Kidney (tissue), 13 donors: ENCODE measurements at regions not wholly inside any gene's neighbourhood (a gene's known extent, or its start where the extent isn't known, plus 50 kb on each side); places are given as distances from the start of the nearest gene placed in this dataset.

ENCODE experiments used
- DNase-seq, 5 donors: peaks; one replicate each; pipeline ENCODE4 v3.0.0-alpha.2; 2013 to 2020
- FAIRE-seq: peaks from 2 replicates; lab custom pipeline; 2012; peaks lifted over from hg19 to GRCh38; lab: Jason Lieb, UNC
- H3K27ac ChIP-seq, 2 donors: one replicate each; pipeline ENCODE4 v1.7.0; 2013; ENCODE audit warnings: low read depth in 2 of 2, low read length in 2 of 2, inconsistent platforms in 1 of 2
- H3K27me3 ChIP-seq: one replicate; pipeline ENCODE4 v1.7.1; 2013; ENCODE audit warnings: low read length, inconsistent platforms; ENCODE audit not compliant: control insufficient read depth, insufficient read depth
- H3K36me3 ChIP-seq, 3 donors: one replicate each; pipeline versions ENCODE4 v1.7.0 to v1.7.1; 2013; ENCODE audit warnings: low read length in 3 of 3, control low read depth in 1 of 3, inconsistent platforms in 1 of 3; ENCODE audit not compliant: insufficient read depth in 3 of 3, control insufficient read depth in 2 of 3
- H3K4me1 ChIP-seq, 3 donors: one replicate each; pipeline versions ENCODE4 v1.7.0 to v1.7.1; 2013; ENCODE audit warnings: low read length in 3 of 3, inconsistent platforms in 1 of 3, low read depth in 1 of 3; ENCODE audit not compliant: control insufficient read depth in 2 of 3, insufficient read depth in 2 of 3
- H3K4me3 ChIP-seq, 3 donors: one replicate each; pipeline versions ENCODE4 v1.7.0 to v1.8.1; 2013; ENCODE audit warnings: low read length in 3 of 3, control low read depth in 1 of 3, inconsistent platforms in 1 of 3
- H3K9ac ChIP-seq, 3 donors: one replicate each; pipeline versions ENCODE4 v1.7.0 to v1.7.1; 2013; ENCODE audit warnings: low read length in 3 of 3, control low read depth in 1 of 3, inconsistent platforms in 1 of 3
- H3K9me3 ChIP-seq, 3 donors: one replicate each; pipeline versions ENCODE4 v1.7.0 to v1.7.1; 2013; ENCODE audit warnings: low read length in 3 of 3, control low read depth in 1 of 3, inconsistent platforms in 1 of 3; ENCODE audit not compliant: control insufficient read depth in 2 of 3, insufficient read depth in 1 of 3
- intact Hi-C: fragments of 100-400 bp; cut with DNase I; formaldehyde crosslinking; loops from one replicate; pipeline ENCODE4 v1.11.1; 2022
- TF ChIP-seq, protein P1 (sequence below): IDR thresholded peaks from 3 replicates; pipeline ENCODE4 v1.5.1; 2012; ENCODE audit warnings: mild to moderate bottlenecking, moderate library complexity, borderline replicate concordance; ENCODE audit not compliant: insufficient read depth; ENCODE audit errors: extremely low read depth
- donor health status: control.
- donor health status: control.
- donor health status: control.
- donor health status: control.
- donor health status: control.
- donor health status: DM: yes; HTN: yes; CAD: no.
- donor health status: Normal renal cell carcinoma (clear cell type).

DNA sequence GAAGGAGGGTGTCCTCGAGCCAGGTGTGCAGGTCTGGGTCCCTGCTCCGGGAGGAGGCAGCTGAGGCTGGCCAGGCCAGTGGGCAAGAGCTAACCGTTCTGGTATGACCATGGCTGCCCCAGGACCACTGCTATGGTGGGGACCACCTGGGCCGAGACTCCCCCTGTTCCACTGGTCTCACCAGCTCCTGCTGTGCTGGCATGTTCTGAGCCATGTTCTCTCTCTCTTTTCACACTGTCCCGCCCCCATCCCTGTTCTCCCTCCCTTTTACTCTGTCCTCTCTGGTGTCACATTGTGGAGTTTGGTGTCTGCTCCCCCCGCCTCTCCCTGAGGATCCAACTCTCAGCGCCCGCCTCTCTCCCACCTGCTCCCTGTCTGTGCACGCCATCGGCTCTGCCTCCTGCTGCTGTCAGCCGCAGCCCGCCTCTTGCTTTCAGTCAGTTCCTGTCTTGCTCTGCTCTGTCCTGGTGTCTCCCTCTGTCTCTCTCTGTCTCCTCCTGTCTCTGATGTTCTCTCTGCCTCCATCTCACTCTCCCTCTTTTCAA, 66.4 kb downstream of the LRRC32 start:
- FAIRE-seq (no peak), DNase-seq (peak in 4 of 5 donors; percentile 38 to 57 (median 49))
- peaks cover 0 to 25% (median 10%) of the 10 kb centered on the region in 3 donors for H3K4me1 ChIP-seq
- peak overlapping the region; percentile 51 to 60 for H3K27ac ChIP-seq
- no peaks in the 10 kb centered on the region for H3K27me3 ChIP-seq
- no peaks in the 10 kb centered on the region for H3K9me3 ChIP-seq
- no peak overlapping the region for H3K4me3 ChIP-seq
- TF ChIP-seq, protein P1, sequence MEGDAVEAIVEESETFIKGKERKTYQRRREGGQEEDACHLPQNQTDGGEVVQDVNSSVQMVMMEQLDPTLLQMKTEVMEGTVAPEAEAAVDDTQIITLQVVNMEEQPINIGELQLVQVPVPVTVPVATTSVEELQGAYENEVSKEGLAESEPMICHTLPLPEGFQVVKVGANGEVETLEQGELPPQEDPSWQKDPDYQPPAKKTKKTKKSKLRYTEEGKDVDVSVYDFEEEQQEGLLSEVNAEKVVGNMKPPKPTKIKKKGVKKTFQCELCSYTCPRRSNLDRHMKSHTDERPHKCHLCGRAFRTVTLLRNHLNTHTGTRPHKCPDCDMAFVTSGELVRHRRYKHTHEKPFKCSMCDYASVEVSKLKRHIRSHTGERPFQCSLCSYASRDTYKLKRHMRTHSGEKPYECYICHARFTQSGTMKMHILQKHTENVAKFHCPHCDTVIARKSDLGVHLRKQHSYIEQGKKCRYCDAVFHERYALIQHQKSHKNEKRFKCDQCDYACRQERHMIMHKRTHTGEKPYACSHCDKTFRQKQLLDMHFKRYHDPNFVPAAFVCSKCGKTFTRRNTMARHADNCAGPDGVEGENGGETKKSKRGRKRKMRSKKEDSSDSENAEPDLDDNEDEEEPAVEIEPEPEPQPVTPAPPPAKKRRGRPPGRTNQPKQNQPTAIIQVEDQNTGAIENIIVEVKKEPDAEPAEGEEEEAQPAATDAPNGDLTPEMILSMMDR, result no peak
- no peak overlapping the region for H3K9ac ChIP-seq
- no peaks in the 10 kb centered on the region for H3K36me3 ChIP-seq
- intact Hi-C loops, result no loop called here

DNA sequence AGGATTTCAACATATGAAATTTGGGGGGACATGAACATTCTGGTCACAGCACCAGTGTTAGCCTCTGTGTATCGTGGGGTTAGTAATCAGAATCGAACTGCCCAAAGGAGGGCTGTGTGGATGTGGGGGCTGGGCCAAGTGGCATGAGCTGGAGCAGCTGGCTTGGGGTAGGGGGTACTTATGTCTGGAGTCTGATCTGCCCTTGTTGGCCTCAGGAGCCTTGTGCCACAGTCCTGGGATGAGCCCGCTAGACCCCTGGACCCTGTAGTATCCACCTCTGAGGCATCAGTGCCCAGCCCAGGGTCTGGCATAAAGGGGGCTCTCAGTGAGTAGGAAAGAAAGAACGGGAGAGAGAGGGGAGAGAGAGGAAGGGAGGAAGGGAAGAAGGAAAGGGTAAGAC, 67.3 kb downstream of the LRRC32 start:
- H3K4me3 ChIP-seq, result no peak overlapping the region

More for the DNA sequence above, 67.3 kb downstream of the LRRC32 start:
- no peaks in the 10 kb centered on the region for H3K9me3 ChIP-seq
- H3K4me1 ChIP-seq, result peaks cover 0 to 25% (median 10%) of the 10 kb centered on the region in 3 donors
- intact Hi-C loops, result no loop called here
- H3K27me3 ChIP-seq, result no peaks in the 10 kb centered on the region
- no peak overlapping the region for H3K9ac ChIP-seq
- FAIRE-seq, result no peak
- TF ChIP-seq, protein P1, result no peak
- DNase-seq, result peak in 1 of 5 donors; percentile 15
- peak overlapping the region in 1 of 2 donors; percentile 4 for H3K27ac ChIP-seq
- no peaks in the 10 kb centered on the region for H3K36me3 ChIP-seq
